Ovary (tissue), 7 donors: ENCODE measurements at regions not wholly inside any gene's neighbourhood (a gene's known extent, or its start where the extent isn't known, plus 50 kb on each side); places are given as distances from the start of the nearest gene placed in this dataset.

Experiments used
- DNase-seq, 5 donors: peaks; one replicate each; pipeline ENCODE4 v3.0.0-alpha.2; 2019 to 2020
- H3K27ac ChIP-seq, 2 donors: fragments of 200-600 bp; one replicate each; pipeline versions ENCODE4 v1.5.1 to v1.8.0; 2019 to 2022
- H3K27me3 ChIP-seq: fragments of 200-600 bp; one replicate; pipeline ENCODE4 v1.8.0; 2022
- H3K36me3 ChIP-seq: fragments of 200-600 bp; sonication (generic); one replicate; pipeline ENCODE4 v1.5.1; 2019
- H3K4me1 ChIP-seq: one replicate; pipeline ENCODE4 v1.8.1; 2013; ENCODE audit warnings: mild to moderate bottlenecking, moderate library complexity; ENCODE audit not compliant: insufficient read depth
- H3K4me3 ChIP-seq: fragments of 200-600 bp; sonication (generic); one replicate; pipeline ENCODE4 v1.5.1; 2017
- H3K9me3 ChIP-seq, 2 donors: fragments of 200-600 bp in 1 of 2; sonication (generic) in 1 of 2; one replicate each; pipeline versions ENCODE4 v1.5.1 to v1.8.1; 2013 to 2019; ENCODE audit warnings: mild to moderate bottlenecking in 1 of 2, moderate library complexity in 1 of 2
- CTCF ChIP-seq, 3 donors: fragments of 450-650 bp in 2 of 3; fragments of 200-600 bp in 1 of 3; IDR thresholded peaks; one replicate each; pipeline versions ENCODE4 v1.5.1 to v1.8.0; 2016 to 2022; ENCODE audit warnings: antibody characterized with exemption in 3 of 3, mild to moderate bottlenecking in 1 of 3
- EP300 ChIP-seq: sonication (generic); formaldehyde crosslinking; IDR thresholded peaks from one replicate; pipeline ENCODE4 v1.6.1; 2017; ENCODE audit warnings: antibody characterized with exemption
- POLR2A ChIP-seq: fragments of 450-650 bp; IDR thresholded peaks from one replicate; pipeline ENCODE4 v1.6.1; 2017; ENCODE audit warnings: antibody characterized with exemption, mild to moderate bottlenecking, moderate library complexity
- WGBS, 3 donors: extraction: QIAGEN DNeasy Blood & Tissue Kit in 1 of 3; methylation state at CpG; one replicate each; pipeline versions ENCODE4 v1.1.5 to v1.1.7; 2013 to 2017; 5-methylcytosine and 5-hydroxymethylcytosine counted together
- intact Hi-C, 4 donors: fragments of 100-400 bp; cut with DNase I; formaldehyde crosslinking; loops; one replicate each; pipeline versions ENCODE4 v1.11.0 to v1.15.1; 2022 to 2023
- donor health status: DM: no; HTN: no; CAD: no; lungs with moderate emphysema.
- donor health status: DM: no; HTN: no; CAD: no.
- donor health status: Bipolar disorder and iron deficiency.
- donor health status: DM: no; HTN: no; CAD: no.
- donor health status: DM: yes; HTN: yes; CAD: no.

GRCh38 chr2:72041638-72042111 is 106.0 kb downstream of the CYP26B1 start:
- intact Hi-C loops, result no loop called here
- DNase-seq, result no peak
- H3K9me3 ChIP-seq, result no peaks in the 10 kb centered on the region
- no peak overlapping the region for H3K4me3 ChIP-seq
- H3K27me3 ChIP-seq, result no peaks in the 10 kb centered on the region
- H3K27ac ChIP-seq, result no peak overlapping the region
- H3K36me3 ChIP-seq, result no peaks in the 10 kb centered on the region
- 19 to 32% (median 22%) methylated on average over 5 of the region's 5 CpGs for WGBS, 3 donors
- no peaks in the 10 kb centered on the region for H3K4me1 ChIP-seq
- TF ChIP-seq EP300, result no peak
- no peak for TF ChIP-seq CTCF (IDR thresholded peaks at IDR 0.05)
- no peak for TF ChIP-seq POLR2A

- H3K27me3 ChIP-seq, result no peaks in the 10 kb centered on the region
- H3K27ac ChIP-seq, result no peak overlapping the region
- H3K4me1 ChIP-seq, result no peaks in the 10 kb centered on the region
- no peaks in the 10 kb centered on the region for H3K9me3 ChIP-seq
- intact Hi-C loops, result no loop called here
- H3K36me3 ChIP-seq, result no peaks in the 10 kb centered on the region
- DNase-seq, result no peak
- TF ChIP-seq EP300, result no peak
- TF ChIP-seq CTCF (IDR thresholded peaks at IDR 0.05), result no peak
- TF ChIP-seq POLR2A, result no peak
- H3K4me3 ChIP-seq, result no peak overlapping the region
- 59 to 66% (median 62%) methylated on average over 12 of the region's 12 CpGs for WGBS, 3 donors
Measured at GRCh38 chr2:72040629-72041571, 106.8 kb downstream of the CYP26B1 start.

GRCh38 chr2:72038524-72038923 is 109.1 kb downstream of the CYP26B1 start:
- DNase-seq, result no peak
- WGBS, 3 donors, result 82 to 87% (median 87%) methylated on average over 5 of the region's 5 CpGs
- intact Hi-C loops, result no loop called here
- no peak overlapping the region for H3K27ac ChIP-seq
- no peaks in the 10 kb centered on the region for H3K9me3 ChIP-seq
- H3K36me3 ChIP-seq, result no peaks in the 10 kb centered on the region
- H3K4me1 ChIP-seq, result no peaks in the 10 kb centered on the region
- no peak overlapping the region for H3K4me3 ChIP-seq
- TF ChIP-seq POLR2A (no peak), EP300 (no peak), CTCF (IDR thresholded peaks at IDR 0.05) (no peak)
- H3K27me3 ChIP-seq, result no peaks in the 10 kb centered on the region

- no peak for DNase-seq
- H3K4me3 ChIP-seq, result no peak overlapping the region
- WGBS, 3 donors, result 70 to 81% (median 71%) methylated on average over 5 of the region's 5 CpGs
- no peaks in the 10 kb centered on the region for H3K36me3 ChIP-seq
- TF ChIP-seq POLR2A, result no peak
- TF ChIP-seq EP300, result no peak
- TF ChIP-seq CTCF (IDR thresholded peaks at IDR 0.05), result no peak
- intact Hi-C loops, result no loop called here
- no peaks in the 10 kb centered on the region for H3K4me1 ChIP-seq
- H3K9me3 ChIP-seq, result no peaks in the 10 kb centered on the region
- H3K27me3 ChIP-seq, result no peaks in the 10 kb centered on the region
- H3K27ac ChIP-seq, result no peak overlapping the region
Measured at GRCh38 chr2:72037261-72037666, 110.4 kb downstream of the CYP26B1 start.
